Endometrium (tissue), 2 donors: ENCODE measurements at regions not wholly inside any gene's neighbourhood (a gene's known extent, or its start where the extent isn't known, plus 50 kb on each side); places are given as distances from the start of the nearest gene placed in this dataset.
"Not testable (repeated sequence)": the region's sequence is repeated elsewhere in the genome, so short reads cannot be mapped to it uniquely, and the experiment has no call there.

Experiments
- FAIRE-seq: peaks from 2 replicates; lab custom pipeline; 2012; peaks lifted over from hg19 to GRCh38; lab: Jason Lieb, UNC
- donor health status: control.
- donor health status: control.

GRCh38 chr5:122600924-122601323 lies 174.0 kb upstream of the SNX2 start:
- no peak for FAIRE-seq

DNA sequence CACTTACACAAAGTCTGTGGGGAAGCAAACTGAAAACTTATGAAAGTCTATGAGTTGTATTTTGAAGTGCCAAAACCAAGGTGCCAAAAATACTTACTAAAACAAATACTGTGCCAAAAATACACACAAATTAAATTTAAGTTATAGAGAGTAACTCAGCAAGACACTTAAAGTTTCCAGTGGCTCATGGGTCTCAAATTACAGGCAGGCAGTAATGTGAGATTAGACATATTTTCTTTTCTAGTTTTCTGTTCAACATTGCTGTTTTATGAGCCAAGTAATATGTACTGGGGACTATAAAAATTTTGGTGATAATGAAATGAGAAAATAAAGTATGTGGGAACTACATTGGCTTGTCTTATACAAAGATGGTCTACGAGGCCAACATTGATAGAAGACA lies 172.2 kb upstream of the SNX2 start:
- FAIRE-seq: no peak

DNA sequence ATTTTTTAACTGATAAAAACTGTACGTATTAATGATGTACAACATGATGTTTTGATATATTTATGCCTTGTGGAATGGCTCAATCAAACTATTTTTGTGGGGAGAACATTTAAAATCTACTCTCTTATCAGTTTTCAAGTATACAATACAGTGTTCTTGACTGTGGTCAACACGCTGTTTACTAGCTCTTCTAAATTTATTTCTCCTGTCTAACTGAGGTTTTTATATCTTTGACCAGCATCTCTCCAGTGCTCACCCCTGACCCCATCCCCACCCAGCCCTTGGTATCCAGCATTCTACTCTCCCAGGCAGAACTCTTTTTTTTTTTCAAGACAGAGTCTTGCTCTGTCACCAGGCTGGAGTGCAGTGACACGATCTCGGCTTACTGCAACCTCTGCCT lies 169.6 kb upstream of the SNX2 start:
- FAIRE-seq: no peak

GRCh38 chr5:122607818-122608217 lies 167.1 kb upstream of the SNX2 start:
- no peak for FAIRE-seq

DNA sequence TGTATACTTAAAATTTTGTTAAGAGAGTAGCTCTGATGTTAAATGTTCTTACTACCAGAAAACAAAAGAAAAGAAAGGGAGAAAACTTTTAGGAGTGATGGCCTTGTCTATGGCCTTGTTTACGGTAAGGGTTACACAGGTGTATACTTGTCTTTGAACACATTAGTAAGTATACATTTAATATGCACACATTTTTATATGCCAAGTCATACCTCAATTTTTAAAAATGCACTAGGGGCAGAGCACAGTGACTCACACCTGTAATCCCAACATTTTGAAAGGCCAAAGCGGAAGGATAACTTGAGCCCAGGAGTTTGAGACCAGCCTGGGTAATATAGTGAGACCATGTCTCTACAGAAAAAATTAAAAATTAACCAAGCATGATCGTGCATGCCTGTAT lies 166.7 kb upstream of the SNX2 start:
- no peak for FAIRE-seq

DNA sequence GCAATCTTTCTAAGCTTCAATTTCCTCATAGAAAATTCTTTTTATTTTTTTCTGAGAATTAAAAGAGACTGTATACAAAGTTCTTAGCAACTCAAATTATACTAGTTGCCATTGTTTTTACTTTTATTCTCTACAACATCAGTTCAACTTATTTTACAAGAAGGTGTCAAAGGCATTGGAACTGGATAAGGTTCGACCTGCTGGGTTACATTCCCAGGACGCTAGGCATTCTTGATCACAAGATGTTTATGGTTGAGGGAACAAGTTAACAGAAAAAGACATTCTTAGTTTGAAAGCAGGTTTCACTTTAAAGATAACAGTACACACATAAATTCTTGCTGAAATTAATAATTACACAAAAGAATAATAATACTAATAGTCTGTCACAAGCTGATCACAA lies 163.5 kb upstream of the SNX2 start:
- no peak for FAIRE-seq

DNA sequence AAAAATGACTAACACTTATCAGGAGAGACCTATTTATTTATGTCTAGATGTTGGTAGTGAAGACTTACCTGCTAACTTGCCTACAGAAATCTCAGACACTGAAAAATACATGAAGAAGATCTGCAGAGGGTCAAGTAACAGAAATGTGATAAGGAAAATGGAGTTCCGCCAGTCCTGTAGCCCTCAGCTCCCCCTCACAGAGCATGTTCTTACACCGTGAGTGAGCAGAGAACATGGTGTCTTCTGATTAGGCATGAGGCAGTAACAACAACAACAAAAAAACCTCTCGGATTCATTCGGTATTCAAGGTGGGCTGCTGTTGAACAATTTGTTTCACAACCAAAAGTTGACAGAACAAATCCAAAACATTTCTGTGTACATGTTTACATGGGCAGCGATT lies 162.0 kb upstream of the SNX2 start:
- no peak for FAIRE-seq

GRCh38 chr5:122615146-122615545 lies 159.7 kb upstream of the SNX2 start:
- FAIRE-seq: no peak

- no peak for FAIRE-seq
These were observed 159.0 kb upstream of the SNX2 start for GRCh38 chr5:122615832-122616231.

- not testable (repeated sequence) for FAIRE-seq
These were observed 156.8 kb upstream of the SNX2 start for GRCh38 chr5:122618046-122618445.

DNA sequence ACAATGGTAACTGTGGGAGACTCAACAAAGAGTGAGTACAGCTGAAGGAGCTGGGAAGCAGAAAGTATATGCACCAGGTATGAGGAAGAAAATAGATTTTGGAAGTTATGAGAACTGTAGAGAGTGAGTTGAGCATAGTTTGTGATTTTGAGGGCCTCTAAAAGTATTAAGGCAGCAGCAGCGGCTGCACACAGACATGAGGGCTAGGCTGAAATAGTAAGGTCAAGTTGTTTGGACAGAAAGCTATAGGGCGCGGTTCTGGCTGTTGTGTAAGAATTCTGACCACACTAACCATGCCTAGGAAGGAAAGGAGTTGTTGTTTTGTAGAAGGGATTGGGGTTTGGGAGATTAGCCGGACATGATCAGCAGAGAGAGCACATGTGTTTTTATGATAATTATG lies 154.1 kb upstream of the SNX2 start:
- FAIRE-seq: not testable (repeated sequence)

GRCh38 chr5:122628714-122629113 lies 146.2 kb upstream of the SNX2 start:
- FAIRE-seq: not testable (repeated sequence)

DNA sequence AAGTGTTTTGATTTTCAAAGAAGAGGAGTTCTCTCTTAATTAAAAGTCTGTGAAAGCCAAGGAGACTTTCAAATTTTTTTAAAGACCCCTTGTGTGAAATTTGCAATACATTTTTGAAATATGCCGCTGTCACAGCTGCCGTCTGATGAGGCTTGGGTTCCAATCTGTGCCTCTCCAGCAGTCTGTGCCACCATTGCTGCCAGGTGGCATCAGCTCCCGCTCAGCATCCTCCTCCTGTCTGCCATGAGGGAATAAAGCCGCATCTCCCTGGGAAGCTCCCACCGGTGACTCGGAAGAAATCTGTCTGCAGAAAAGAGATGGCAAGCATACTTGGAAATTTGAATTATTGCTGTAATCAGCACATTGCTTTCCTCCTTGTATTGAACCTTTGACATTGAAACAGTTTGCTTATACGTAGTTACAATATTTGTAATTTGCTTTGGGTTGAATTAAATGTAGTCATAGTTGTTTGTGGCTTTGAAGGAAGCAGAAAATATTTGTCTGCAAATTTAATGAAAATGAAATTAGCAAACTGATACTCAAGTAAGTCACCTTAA lies 145.7 kb upstream of the SNX2 start:
- FAIRE-seq: no peak

- no peak for FAIRE-seq
These were observed 136.3 kb upstream of the SNX2 start for GRCh38 chr5:122638581-122638980.

GRCh38 chr5:122639033-122639432 lies 135.8 kb upstream of the SNX2 start:
- no peak for FAIRE-seq

- no peak for FAIRE-seq
These were observed 135.0 kb upstream of the SNX2 start for GRCh38 chr5:122639864-122640263.

DNA sequence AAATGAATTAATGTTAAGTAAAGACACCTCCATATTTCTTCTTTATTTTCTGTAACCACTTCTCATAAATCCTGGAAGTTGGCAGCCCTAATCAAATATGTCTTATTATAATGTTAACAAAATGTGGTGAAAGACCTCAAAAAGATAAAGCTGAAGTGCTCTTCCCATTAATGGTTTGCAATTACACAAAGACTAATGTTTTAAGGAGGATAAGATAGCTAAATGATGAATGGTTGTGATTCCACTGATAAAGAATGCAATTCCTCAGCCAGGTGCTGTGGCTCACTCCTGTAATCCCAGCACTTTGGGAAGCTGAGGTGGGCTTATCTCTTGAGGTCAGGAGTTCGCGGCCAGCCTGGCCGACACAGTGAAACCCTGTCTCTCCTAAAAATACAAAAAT lies 125.8 kb upstream of the SNX2 start:
- no peak for FAIRE-seq

GRCh38 chr5:122653087-122654017 lies 121.5 kb upstream of the SNX2 start:
- FAIRE-seq: no peak

DNA sequence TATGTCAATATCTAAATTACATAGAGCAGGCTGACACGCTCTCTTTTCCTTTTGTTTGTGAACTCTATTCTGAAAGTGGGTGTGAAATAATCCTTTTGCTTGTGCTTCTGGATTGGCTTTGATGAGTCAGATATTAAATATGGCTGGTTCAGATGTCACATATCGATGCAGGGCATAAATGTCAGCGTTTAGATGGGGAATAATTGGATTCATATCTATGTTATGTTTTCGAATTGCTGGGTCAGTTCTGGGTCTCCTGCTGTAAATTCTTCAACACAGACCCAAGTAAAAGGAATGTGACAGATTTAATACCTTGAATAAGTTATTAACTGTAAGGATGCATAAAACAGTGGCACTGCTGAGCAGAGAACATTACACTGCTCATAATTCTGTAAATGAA lies 118.7 kb upstream of the SNX2 start:
- no peak for FAIRE-seq

DNA sequence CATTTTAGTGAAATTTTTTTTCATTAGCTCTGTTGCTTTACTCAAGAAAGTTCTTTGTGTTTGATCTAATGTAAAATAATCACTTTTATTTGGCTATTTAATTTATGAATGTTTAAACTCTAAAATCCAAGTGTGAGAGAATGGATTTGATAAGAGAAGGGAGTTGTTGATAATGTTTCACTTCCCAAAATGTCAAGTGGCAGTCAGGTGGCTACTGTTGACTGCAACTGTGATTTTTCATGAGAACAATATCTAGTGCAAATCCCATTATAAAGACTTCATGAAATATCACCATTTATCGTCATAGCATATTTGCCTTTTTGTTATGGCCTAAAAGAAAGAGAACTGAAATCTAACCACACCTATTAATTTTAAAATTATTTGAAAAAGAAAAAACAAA lies 118.3 kb upstream of the SNX2 start:
- FAIRE-seq: no peak

DNA sequence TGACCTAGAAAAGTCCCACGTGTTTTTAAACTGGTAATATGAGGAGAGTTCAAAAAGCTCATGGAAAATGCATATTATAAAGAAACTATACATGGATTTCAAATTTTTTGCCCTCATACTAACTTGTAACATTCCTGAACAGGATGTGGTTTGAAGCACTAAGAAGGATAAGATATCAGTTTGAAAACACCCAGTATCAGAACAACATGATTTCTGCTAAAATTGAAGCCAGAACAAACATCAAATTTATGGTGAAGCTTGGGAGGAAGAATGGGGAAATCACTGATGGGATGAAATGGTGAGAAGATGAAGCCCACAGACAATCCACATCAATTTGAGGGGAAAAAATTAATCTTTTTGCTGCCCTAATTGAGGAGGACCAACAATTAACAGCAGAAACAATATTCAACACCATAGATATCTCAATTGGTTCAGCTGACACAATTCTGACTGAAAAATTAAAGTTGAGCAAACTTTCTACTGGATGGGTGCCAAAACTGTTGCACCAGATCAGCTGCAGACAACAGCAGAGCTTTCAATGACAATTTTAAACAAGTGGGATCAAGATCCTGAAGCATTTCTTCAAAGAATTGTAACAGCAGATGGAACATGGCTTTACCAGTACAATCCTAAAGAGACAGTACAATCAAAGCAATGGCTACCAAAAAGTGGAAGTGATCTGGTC lies 113.2 kb upstream of the SNX2 start:
- FAIRE-seq: no peak

DNA sequence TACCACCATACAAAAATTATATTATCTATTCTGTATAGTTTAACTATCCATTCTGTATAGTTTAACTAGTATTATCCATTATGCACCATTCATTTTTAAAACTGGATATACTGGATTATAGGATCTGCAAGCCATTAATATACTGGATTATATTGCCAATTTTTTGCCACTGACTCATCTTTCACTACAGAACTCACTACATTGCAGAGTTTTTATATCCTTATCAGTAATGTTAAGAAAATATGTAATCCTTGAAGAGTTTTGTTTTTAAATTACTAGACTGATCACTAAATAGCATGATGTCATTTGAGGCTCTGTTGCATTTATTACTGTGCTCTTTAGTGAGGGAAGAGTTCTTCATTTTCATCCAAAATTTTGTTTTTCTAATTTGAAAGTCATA lies 109.8 kb upstream of the SNX2 start:
- no peak for FAIRE-seq

- no peak for FAIRE-seq
These were observed 106.3 kb upstream of the SNX2 start for GRCh38 chr5:122668552-122668951.
